ENCODE measurements at regions not wholly inside any gene's neighbourhood (a gene's known extent, or its start where the extent isn't known, plus 50 kb on each side); places are given as distances from the start of the nearest gene placed in this dataset.

- no peaks in the 10 kb centered on the region for H3K36me3 Mint-ChIP-seq
- H3K4me3 Mint-ChIP-seq = no peak overlapping the region
- H3K27me3 Mint-ChIP-seq = no peaks in the 10 kb centered on the region
- no peaks in the 10 kb centered on the region for H3K4me1 Mint-ChIP-seq
- DNase-seq = no peak
- H3K9me3 Mint-ChIP-seq = peaks cover 7% of the 10 kb centered on the region
- no peak overlapping the region for H3K27ac Mint-ChIP-seq
Measured at GRCh38 chr9:18018221-18018620, 439.4 kb downstream of the SH3GL2 start.

- Mint-ChIP-seq H3K27me3 (no peaks in the 10 kb centered on the region), H3K27ac (no peak overlapping the region), H3K9me3 (peaks cover 7% of the 10 kb centered on the region), H3K4me1 (no peaks in the 10 kb centered on the region), H3K4me3 (no peak overlapping the region), H3K36me3 (no peaks in the 10 kb centered on the region)
- no peak for DNase-seq
Measured at GRCh38 chr9:18018661-18019060, 439.8 kb downstream of the SH3GL2 start.

GRCh38 chr9:18020121-18020745 is 441.4 kb downstream of the SH3GL2 start:
- H3K36me3 Mint-ChIP-seq = no peaks in the 10 kb centered on the region
- H3K4me3 Mint-ChIP-seq = no peak overlapping the region
- no peaks in the 10 kb centered on the region for H3K4me1 Mint-ChIP-seq
- H3K9me3 Mint-ChIP-seq = peaks cover 7% of the 10 kb centered on the region
- no peaks in the 10 kb centered on the region for H3K27me3 Mint-ChIP-seq
- no peak overlapping the region for H3K27ac Mint-ChIP-seq
- no peak for DNase-seq

- H3K4me3 Mint-ChIP-seq = no peak overlapping the region
- no peaks in the 10 kb centered on the region for H3K27me3 Mint-ChIP-seq
- H3K4me1 Mint-ChIP-seq = no peaks in the 10 kb centered on the region
- DNase-seq = no peak
- H3K36me3 Mint-ChIP-seq = no peaks in the 10 kb centered on the region
- H3K9me3 Mint-ChIP-seq = peaks cover 7% of the 10 kb centered on the region
- H3K27ac Mint-ChIP-seq = no peak overlapping the region
Measured at GRCh38 chr9:18022642-18023041, 443.8 kb downstream of the SH3GL2 start.

- Mint-ChIP-seq H3K27ac (no peak overlapping the region), H3K4me1 (no peaks in the 10 kb centered on the region), H3K27me3 (no peaks in the 10 kb centered on the region), H3K36me3 (no peaks in the 10 kb centered on the region), H3K4me3 (no peak overlapping the region), H3K9me3 (peaks cover 6% of the 10 kb centered on the region)
- no peak for DNase-seq
Measured at GRCh38 chr9:18023332-18023731, 444.5 kb downstream of the SH3GL2 start.

DNA sequence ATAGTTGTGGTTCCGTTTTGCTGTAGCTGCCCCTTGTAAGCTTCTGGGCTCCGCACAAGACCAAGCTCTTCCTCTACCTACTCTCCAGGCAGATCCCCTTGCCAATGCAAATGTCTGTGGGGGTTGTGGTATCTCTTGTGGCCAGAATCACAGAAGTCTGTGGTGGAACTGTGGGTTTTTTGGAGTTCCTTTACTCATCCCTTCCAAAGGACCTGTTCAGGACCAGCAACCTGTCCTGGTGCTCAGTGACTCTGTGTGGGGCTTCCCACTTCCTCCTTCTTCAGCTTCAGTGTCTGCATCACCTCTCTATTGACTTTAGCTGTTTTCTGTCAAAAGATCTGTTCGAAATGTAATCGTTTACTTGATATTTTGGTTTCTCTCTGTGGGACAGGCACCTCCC is 441.3 kb upstream of the ADAMTSL1 start:
- Mint-ChIP-seq H3K4me3 (no peak overlapping the region), H3K9me3 (peaks cover 4% of the 10 kb centered on the region), H3K36me3 (no peaks in the 10 kb centered on the region), H3K4me1 (no peaks in the 10 kb centered on the region), H3K27ac (no peak overlapping the region), H3K27me3 (no peaks in the 10 kb centered on the region)
- DNase-seq = no peak

- no peaks in the 10 kb centered on the region for H3K4me1 Mint-ChIP-seq
- DNase-seq = no peak
- no peaks in the 10 kb centered on the region for H3K36me3 Mint-ChIP-seq
- H3K27ac Mint-ChIP-seq = no peak overlapping the region
- H3K9me3 Mint-ChIP-seq = no peaks in the 10 kb centered on the region
- H3K4me3 Mint-ChIP-seq = no peak overlapping the region
- no peaks in the 10 kb centered on the region for H3K27me3 Mint-ChIP-seq
Measured at GRCh38 chr9:18036422-18037187, 437.3 kb upstream of the ADAMTSL1 start.

- H3K36me3 Mint-ChIP-seq = no peaks in the 10 kb centered on the region
- H3K4me3 Mint-ChIP-seq = no peak overlapping the region
- no peaks in the 10 kb centered on the region for H3K4me1 Mint-ChIP-seq
- no peaks in the 10 kb centered on the region for H3K27me3 Mint-ChIP-seq
- no peak overlapping the region for H3K27ac Mint-ChIP-seq
- no peak for DNase-seq
- H3K9me3 Mint-ChIP-seq = no peaks in the 10 kb centered on the region
Measured at GRCh38 chr9:18037981-18038380, 436.0 kb upstream of the ADAMTSL1 start.

- H3K27ac Mint-ChIP-seq = no peak overlapping the region
- H3K9me3 Mint-ChIP-seq = no peaks in the 10 kb centered on the region
- H3K27me3 Mint-ChIP-seq = no peaks in the 10 kb centered on the region
- H3K36me3 Mint-ChIP-seq = no peaks in the 10 kb centered on the region
- H3K4me3 Mint-ChIP-seq = no peak overlapping the region
- no peak for DNase-seq
- no peaks in the 10 kb centered on the region for H3K4me1 Mint-ChIP-seq
Measured at GRCh38 chr9:18040327-18040726, 433.6 kb upstream of the ADAMTSL1 start.

- H3K36me3 Mint-ChIP-seq = no peaks in the 10 kb centered on the region
- H3K9me3 Mint-ChIP-seq = no peaks in the 10 kb centered on the region
- no peaks in the 10 kb centered on the region for H3K4me1 Mint-ChIP-seq
- no peak for DNase-seq
- no peak overlapping the region for H3K27ac Mint-ChIP-seq
- H3K27me3 Mint-ChIP-seq = no peaks in the 10 kb centered on the region
- H3K4me3 Mint-ChIP-seq = no peak overlapping the region
Measured at GRCh38 chr9:18043978-18044377, 430.0 kb upstream of the ADAMTSL1 start.

- Mint-ChIP-seq H3K4me1 (no peaks in the 10 kb centered on the region), H3K36me3 (no peaks in the 10 kb centered on the region), H3K27ac (no peak overlapping the region), H3K9me3 (no peaks in the 10 kb centered on the region), H3K4me3 (no peak overlapping the region), H3K27me3 (no peaks in the 10 kb centered on the region)
- no peak for DNase-seq
Measured at GRCh38 chr9:18045326-18045725, 428.6 kb upstream of the ADAMTSL1 start.

GRCh38 chr9:18046068-18046467 is 427.9 kb upstream of the ADAMTSL1 start:
- no peaks in the 10 kb centered on the region for H3K9me3 Mint-ChIP-seq
- H3K36me3 Mint-ChIP-seq = no peaks in the 10 kb centered on the region
- DNase-seq = no peak
- no peaks in the 10 kb centered on the region for H3K4me1 Mint-ChIP-seq
- no peaks in the 10 kb centered on the region for H3K27me3 Mint-ChIP-seq
- H3K27ac Mint-ChIP-seq = no peak overlapping the region
- H3K4me3 Mint-ChIP-seq = no peak overlapping the region

- Mint-ChIP-seq H3K4me3 (no peak overlapping the region), H3K4me1 (no peaks in the 10 kb centered on the region), H3K36me3 (no peaks in the 10 kb centered on the region), H3K9me3 (no peaks in the 10 kb centered on the region), H3K27ac (no peak overlapping the region), H3K27me3 (no peaks in the 10 kb centered on the region)
- no peak for DNase-seq
Measured at GRCh38 chr9:18051638-18052037, 422.3 kb upstream of the ADAMTSL1 start.

GRCh38 chr9:18052060-18052459 is 421.9 kb upstream of the ADAMTSL1 start:
- H3K4me3 Mint-ChIP-seq = no peak overlapping the region
- DNase-seq = no peak
- no peaks in the 10 kb centered on the region for H3K36me3 Mint-ChIP-seq
- no peak overlapping the region for H3K27ac Mint-ChIP-seq
- H3K27me3 Mint-ChIP-seq = no peaks in the 10 kb centered on the region
- no peaks in the 10 kb centered on the region for H3K9me3 Mint-ChIP-seq
- H3K4me1 Mint-ChIP-seq = no peaks in the 10 kb centered on the region

DNA sequence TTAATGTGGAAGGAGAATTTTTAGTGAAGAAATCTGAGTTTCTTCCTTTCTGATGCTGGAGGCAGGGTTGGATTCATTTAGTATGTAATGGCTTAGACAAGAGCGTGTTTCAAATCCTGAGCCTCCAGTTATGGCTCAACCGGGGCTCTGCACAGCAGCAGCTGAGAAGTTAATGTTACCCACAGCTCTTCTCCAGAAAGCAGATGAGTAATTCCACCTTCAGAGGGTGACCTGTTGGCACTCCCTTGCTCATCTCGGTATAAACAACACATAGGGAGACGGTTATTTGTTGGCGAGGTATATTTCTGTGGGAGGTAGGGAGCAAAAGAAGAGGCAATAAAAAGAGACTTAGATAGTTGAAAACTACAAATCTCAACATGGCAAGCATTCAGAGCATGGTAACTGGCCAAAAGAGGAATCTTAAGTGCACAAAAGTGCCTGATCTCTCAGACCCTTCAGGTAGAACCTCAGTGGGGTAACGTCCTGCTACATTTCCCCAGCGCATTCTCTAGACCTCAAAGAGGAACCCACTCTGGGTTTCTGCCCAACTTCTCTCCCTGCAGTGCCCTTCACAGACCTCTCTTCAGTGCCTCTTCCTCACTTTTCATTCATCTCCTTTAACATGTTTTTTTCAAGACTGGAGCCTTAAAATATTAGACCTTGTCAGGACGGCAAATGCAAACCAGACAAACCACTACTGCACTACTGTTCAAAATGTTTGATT is 417.5 kb upstream of the ADAMTSL1 start:
- no peak for DNase-seq
- H3K9me3 Mint-ChIP-seq = no peaks in the 10 kb centered on the region
- no peaks in the 10 kb centered on the region for H3K27me3 Mint-ChIP-seq
- no peaks in the 10 kb centered on the region for H3K36me3 Mint-ChIP-seq
- H3K27ac Mint-ChIP-seq = no peak overlapping the region
- no peaks in the 10 kb centered on the region for H3K4me1 Mint-ChIP-seq
- no peak overlapping the region for H3K4me3 Mint-ChIP-seq

GRCh38 chr9:18056993-18057369 is 417.0 kb upstream of the ADAMTSL1 start:
- Mint-ChIP-seq H3K27ac (no peak overlapping the region), H3K27me3 (no peaks in the 10 kb centered on the region), H3K36me3 (no peaks in the 10 kb centered on the region), H3K4me3 (no peak overlapping the region), H3K9me3 (no peaks in the 10 kb centered on the region), H3K4me1 (no peaks in the 10 kb centered on the region)
- DNase-seq = no peak

All from activated naive CD8-positive, alpha-beta T cell treated with anti-CD3 and anti-CD28 coated beads for 36 hours (primary cell).